ENCODE measurements at regions not wholly inside any gene's neighbourhood (a gene's known extent, or its start where the extent isn't known, plus 50 kb on each side); places are given as distances from the start of the nearest gene placed in this dataset.

DNA sequence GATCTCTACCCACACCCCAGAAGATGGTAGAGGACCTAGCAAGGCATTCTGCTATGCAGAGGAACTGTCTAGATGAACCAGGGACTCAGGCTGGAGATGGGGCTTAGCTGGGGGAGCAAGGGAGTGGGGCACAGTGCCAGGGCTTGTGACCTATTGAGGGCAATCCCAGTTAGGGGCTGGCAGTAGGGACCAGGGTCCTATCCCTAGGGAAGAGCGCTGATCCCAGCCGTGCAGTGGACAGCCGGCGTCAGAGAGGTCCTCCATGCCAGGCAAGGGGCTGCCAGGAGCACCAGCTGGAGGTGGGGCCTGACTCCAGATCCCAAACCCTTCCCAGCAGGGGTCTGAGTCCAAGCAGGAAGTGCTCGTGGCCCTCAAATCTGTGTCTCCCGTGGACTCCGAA lies 52.7 kb upstream of the NEURL1B start:
- DNase-seq: no peak

DNA sequence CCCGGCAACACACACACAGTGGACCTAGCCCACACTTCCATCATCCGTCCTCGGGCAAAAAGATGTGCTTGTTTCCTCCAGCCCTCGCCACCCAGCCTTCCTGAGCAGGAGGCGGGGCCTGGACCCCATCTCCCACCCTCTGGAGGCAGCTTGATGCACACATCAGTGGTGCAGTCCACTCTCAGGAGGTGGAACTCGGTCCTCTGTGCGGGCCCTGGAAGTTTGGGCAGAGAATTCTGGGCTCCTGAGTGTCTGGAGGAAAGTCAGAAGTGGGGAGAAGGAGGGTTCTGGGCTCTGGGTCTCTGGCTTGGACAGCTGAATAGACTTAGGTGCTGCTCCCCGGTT lies 54.0 kb upstream of the NEURL1B start:
- no peak for DNase-seq

DNA sequence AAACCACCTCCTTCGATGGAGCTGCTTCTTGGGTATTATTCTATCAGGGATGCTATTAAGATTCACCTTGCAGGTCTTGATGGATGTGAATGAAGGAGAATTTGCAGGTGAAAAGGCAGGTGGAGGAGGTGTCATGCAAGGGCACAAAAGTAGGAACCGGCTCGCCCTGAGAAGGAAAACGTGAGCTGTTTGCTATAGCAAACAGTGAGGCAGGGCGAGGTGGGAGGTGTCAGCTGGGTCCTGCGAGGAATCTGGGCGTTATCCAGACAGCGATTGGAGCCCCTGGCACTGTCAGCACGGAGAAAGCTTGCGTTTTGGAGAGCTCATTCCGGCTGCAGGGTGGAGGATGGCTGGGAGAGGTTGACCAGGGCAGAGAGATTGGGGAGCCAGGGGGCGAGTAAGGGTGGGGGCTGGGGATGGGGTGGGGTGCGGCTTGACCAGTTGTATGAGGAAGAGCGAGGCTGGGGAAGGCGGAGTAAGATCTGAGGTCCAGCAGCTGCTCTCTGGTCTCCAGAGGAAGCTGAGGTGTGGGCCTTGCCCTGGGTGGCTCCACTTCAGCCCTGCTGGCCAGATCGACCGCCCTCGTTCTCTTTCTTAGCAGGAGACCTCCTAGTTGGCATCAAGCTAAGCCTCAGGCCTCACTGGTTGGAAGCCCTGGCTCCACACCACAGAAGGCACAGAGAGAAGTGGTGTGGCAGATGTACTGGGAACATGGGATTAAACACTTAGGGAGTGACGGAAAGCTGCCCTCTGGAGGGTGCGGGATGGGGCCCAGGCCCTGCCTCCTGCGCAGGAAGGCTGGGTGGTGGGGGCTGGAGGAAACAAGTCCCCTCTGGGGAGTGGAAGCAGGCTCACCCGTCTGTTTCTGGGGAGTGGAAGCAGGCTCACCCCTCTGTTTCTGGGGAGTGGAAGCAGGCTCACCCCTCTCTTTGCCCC lies 54.7 kb upstream of the NEURL1B start:
- no peak for DNase-seq

DNA sequence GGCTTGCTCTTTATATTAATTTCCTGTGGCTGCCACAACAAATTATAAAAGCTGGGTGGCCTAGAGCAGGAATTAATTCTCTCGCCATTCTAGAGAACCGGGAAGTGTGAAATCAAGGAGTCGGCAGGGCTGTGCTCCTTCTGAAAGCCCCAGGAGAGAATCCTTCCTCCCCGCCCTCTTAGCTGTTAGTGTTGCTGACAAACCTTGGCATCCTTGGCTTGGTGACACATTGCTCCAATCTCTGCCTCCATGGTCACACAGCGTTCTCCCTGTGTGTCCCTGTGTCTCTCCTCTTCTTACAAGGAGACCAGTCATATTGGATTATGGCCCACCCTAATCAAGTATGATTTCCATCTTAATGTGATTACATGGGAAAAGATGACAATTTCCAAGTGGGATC lies 55.9 kb upstream of the NEURL1B start:
- DNase-seq: no peak

DNA sequence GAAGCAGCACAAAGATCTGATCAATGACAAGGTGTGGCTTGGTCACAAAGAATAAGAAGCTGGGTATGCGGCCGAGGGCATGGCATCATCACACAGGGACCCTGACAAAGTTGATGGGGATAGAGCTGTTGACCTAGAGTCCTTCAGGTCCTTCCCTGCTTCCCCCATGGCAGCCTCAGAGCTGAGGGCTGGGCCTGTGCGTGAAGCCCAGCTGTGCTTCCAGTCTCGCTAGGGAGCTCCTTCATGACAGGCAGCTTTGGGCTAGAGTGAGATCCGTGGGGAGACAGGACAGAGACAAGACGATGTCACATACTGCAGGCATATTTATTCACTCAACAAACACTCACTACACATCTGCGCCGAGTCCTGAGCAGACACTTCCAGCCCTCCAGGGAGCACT lies 56.4 kb upstream of the NEURL1B start:
- no peak for DNase-seq

DNA sequence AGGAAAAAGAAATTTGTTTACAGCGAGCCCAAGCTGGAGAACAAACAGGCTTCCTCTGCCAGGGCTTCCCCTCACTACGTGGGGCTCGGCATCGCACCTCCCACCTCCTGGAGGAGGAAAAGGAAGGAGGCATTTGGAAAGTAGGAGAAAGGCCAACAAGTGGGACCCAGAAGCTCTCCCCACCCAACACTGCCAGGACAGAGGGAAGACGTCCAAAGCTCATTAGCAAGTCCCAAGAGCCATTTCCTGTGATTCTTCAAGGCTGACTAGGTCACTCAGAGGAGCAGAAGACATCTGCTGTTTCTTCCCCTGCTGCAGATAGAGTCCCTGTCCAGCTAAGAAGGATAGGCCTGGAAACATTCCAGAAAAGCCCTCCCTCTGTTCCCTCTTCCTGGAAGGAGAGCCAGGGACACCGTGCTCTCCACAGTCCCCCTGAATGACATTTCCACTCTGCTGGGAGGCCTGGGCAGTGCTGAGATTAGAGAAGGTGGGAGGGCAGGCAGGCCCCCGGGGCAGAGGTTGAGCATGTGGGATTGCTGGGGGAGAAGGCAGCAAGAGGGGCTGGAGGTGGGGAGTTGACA lies 57.0 kb upstream of the NEURL1B start:
- peak; percentile 60 for DNase-seq

DNA sequence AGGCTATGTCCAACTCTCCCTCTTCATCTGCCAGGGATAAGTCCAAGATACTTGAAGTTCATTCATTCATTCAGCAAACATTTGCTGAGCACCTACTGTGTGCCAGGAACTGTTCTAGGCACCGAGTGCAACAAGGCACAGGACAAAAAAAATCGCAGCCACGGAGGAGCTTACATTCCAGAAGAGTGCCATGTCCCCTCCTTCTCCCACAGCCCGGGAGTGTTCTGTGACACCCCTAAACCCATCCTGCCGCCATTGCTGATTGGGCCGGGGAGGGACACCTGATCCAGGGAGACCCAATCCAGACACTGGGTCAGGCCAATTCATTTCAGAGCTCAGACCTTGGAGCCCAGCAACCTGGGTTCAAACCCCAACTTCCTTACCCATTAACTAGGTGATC lies 58.1 kb upstream of the NEURL1B start:
- DNase-seq: no peak

DNA sequence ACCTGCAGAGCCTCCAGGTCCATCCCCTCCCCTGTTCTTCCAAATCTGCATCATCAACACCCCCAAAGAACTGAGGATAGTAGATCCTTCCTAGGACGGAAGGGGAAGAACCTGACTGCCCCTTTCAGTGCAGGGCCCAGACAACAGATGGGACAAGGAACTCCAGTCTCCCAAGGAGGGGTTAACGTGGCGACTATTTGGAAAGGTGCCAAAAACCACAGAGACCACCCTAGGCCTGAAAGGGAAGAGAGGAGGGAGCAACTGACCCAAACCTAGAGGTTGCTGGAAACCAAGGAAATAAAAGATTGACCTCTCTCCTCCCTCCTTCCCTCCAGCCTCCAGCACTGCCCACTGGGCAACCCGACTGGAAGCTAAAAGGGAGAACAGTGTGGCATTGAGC lies 59.7 kb upstream of the NEURL1B start:
- no peak for DNase-seq

DNA sequence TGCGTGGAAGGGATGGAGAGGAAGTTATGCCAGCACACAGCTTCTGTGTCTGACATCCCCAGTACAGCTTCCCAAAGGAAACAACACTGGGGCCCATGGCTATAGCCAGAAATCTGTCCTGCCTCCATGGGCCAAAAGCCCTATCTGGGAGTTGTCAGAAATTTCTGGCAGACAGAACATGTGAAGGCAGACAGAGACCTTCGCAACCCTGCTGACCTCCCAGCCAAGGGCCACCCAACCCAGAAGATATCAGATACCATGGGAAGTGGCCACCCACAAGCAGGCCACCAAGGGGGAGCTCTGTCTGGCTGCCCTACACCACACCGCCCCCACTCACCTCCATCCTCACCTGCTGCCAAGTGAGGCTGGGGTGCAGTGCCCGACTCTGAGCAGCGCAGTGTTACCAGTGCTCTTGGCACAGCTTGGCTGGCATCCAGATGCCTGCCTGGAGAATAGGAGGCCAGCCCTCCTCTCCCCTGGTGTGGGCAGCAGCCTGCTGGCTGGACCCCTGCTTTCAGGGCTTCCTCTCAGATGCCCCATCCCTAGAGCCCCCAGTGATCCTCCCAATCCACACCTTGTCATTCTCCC lies 61.6 kb upstream of the NEURL1B start:
- DNase-seq: no peak

DNA sequence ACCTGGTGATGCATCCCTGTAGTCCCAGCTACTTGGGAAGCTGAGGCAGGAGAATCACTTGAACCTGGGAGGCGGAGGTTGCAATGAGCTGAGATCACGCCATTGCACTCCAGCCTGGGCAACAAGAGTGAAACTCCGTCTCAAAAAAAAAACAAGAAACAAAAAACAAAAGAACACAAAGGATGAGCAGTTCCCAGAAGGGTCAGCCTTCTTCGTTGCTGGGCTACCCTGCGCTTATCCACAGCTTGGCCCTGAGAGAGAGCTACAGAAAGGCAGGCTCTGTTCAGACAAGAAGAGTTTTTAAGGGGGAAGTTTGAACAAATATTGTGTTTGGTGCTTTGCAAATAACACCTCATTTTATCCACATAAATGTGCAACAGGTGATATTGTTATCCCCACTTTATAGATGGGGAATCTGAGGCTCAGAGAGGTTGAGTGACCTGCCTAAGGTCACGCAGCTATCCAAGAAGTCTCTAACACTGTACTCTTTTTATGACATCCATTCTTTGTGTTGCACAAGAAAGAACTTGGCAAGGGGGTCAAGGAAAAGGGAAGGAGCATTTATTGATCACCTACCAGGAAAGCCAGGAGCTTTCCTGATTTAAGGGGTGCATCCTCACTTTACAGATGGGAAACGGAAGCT lies 63.7 kb upstream of the NEURL1B start:
- no peak for DNase-seq

DNA sequence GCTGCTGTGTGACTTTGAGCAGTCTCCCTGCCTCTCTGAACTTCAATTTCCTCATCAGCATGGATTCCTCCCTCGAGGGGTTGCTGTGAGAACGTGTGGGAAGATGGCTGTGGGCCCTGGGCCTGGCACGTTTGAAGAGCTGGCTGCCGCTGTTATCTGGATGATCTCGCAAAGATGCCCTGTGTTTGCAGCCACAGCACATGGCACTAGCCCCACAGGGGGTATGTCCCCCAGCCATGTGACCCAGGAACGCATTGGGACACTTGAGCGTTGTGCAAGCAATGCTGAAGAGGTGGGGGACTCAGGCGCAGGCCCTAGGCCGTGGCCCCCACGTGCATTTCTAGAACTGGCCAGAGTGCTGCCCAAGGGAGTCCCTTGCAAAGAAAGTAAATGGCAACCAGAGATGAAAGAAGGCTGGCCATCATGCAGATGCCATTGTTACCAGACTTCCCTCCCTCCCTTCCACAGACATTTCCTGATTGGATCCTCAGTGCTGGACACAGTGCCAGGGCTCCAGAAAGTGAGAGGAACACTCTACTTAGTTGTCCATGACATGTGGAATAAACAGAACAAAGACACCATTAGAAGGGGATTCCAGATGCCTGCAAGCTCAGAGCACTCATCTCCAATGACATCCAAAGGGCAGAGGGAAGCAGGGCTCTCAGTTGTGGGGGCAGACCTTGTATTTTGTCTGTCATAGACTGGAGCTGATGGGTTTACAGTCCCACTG lies 65.1 kb upstream of the NEURL1B start:
- no peak for DNase-seq

DNA sequence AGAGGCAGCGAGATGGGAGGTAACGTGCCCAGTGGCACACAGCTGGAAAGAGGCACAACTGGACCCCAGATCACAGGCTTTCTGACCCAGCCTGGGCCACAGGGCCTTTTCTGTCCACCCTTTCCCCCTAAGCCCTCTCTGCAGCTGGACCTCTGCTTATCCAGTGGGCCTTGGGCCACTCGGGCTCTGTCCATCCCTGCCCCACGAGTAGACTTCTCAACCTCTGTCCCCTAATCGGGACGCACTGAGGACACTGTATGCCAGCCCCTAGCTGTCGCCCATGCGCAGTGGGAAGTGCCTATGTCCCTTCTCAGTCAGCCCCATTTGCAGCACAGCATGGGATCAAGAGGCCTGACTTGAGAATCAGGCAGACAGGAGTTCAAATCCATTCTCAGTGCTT lies 65.6 kb upstream of the NEURL1B start:
- DNase-seq: no peak

DNA sequence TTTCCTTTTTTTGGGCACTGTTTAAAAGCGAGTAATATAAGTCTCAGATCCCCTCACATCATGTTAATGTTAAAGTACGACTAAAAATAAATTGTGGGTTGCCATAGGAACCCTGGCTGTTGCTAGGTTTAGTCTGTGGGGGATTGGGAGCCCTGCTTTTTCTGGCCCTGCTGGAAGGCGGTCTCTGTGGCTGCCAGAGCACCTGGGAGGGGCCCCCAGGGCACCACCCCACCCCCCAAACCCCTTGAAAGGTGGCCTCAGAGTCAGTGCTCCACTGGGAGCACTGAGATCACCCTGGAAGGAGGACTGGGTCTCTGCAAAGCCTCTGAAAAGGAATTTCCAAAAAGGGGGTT lies 66.2 kb upstream of the NEURL1B start:
- DNase-seq: peak; percentile 45

DNA sequence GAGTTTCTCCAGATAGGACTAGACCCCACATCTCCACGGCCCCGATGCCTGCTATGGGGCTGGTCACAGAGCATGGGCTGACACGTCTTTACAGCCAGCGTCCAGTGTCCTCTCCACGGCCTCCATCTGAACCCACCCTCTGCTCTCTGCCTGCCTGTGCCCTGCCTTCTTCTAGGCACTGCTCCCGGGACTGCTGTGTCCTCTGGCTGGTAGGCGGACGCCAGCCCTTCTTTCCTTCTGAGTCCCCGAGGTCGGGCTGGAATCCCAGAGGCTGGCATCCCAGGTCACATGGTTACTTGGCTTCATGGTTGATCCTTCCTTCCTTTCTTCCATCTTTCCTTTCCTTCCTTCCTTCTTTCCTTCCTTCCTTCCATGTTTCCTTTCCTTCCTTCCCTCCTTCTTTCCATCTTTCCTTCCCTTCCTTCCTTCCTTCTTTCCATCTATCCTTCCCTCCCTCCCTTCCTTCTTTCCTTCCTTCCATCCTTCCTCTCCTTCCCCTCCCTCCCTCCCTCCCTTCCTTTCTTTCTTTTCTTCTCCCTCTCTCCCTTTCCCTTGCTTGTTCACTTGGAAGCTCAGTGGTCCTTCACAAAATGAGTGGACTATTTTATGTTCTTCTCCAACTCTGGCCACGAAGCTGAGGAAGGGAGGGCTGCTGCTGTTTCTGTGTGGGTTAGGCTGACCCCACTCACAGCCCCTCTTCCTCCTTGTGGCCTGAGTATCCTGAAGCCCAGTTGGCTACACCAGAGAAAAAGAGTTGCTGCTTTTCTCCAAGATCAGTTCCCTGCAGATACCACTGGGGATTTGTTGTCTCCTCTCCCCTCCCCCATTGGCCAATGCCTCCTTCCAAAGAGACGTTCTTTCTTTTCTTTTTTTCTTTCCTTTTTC lies 66.8 kb upstream of the NEURL1B start:
- no peak for DNase-seq

DNA sequence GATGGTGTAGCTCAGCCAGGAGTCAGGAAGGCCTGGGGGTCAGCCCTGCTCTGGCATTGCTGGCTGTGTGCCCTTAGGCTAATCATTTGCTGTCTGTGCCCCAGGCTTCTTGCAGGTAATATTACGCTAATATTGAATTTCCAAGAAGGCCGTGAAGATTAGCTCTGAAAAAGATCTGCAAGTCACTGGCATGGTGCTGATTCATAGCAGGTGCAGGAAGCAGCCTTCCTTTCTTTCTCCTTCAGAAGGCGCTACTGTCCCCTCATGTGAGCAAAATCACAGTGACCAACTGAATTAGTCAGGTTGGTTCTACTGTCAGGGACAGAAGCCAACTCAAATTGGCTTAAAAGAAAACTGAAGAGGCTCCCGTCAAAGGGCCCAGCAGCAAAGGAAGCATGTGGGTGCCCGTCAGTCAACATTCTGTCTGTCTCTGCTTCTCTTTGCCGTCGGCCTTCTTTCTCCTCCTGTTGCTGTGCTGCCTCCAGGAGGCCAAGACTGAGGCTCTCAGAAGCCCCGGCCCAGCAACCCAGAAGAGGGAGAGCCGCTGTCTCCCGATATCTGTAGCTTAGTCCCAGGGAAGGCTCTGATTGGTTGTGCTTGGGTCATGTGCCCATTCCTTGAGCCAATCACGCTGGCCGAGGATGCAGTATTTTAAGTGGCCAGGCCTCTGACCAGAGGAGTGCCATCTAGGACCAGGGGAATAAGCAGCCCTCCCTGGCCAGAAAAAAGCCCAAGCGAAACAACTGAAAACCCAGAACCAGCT lies 67.8 kb upstream of the NEURL1B start:
- DNase-seq: no peak

DNA sequence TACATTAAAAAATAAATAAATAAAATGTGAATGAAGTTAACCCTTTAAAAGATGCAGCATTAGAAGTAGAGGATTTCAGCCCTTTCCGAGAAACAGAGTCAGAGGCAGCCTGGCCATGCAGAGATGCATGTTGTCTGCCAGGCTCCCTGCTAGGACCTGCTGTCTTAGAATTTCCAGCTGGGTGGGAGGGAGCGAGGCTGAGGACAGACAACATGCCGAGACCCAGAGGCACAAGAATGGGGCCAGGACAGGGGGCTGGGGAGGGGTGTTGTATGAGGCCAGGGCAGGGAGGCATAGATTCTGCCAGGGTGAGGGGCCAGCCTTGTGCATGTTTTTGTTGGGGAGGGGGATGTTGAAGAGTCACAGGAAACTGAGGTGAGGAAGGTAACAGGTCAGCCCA lies 68.6 kb upstream of the NEURL1B start:
- DNase-seq: no peak

DNA sequence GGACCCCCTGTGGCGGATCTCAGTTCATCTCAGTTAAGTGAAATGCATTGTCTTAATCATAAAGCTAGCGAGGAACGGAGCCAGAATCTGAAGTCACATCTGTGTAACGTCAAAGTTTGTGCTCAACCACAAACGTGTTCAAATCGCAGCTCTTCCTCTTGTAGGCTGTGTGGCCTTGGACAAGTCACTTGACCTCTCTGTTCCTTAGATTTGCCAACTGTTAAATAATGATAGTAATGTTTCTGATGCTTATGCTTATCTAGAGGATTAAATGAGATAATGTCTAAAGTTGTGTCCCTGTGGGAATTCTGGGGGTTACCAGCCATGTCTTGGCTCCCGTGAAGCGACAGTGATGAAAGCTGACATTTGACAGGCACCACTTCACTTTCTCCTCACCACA lies 69.2 kb upstream of the NEURL1B start:
- no peak for DNase-seq

DNA sequence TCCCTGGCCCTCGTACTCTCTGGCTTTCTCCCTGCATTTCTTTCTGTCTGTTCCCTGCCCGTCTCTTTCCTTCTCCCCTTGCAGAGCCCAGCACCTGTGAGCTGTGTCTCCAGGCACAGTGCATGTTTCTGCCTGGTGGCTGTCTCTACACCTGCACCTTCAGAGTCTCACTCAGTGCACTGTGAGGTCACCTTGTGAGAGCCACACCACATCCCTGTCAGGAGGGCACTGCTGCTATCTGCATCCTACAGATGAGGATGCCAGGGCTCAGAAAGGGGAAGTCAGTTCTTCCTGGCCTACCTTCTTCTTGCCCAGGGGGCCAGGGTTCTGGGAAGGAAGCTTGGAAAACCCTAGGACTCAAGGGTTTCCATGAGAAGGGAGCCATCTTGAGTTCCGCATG lies 69.7 kb upstream of the NEURL1B start:
- no peak for DNase-seq

DNA sequence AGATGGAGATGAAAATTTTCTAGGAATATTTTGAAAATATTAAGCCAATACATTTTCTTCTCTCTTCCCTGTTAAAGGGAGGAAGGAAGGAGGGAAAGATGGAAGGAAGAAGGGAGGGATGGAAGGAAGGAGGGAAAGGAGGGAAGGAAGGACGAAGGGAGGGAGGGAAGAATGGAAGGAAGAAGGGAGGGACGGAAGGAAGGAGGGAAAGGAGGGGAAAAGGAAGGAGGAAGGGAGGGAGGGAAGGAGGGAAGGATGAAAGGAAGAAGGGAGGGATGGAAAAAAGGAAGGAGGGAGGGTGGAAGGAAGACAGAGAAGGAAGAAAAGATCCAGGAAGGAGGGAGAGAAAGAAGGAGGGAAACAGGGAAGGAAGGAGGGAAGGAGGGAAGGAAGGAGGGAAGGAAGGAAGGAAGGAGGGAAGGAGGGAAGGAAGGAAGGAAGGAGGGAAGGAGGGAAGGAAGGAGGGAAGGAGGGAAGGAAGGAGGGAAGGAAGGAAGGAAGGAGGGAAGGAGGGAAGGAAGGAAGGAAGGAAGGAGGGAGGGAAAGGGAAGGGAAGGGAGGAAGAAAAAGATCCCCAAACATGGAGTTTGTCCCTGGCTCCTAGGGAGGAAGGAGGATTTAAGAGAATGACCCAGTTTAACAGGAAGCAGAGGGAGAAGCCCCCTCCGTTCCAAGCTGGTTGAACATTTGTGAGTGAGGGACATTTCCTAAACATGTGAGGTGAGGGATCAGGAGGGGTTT lies 70.3 kb upstream of the NEURL1B start:
- no peak for DNase-seq
